ENCODE measurements at regions not wholly inside any gene's neighbourhood (a gene's known extent, or its start where the extent isn't known, plus 50 kb on each side); places are given as distances from the start of the nearest gene placed in this dataset.

- H3K36me3 ChIP-seq (replicated peaks): no peaks in the 10 kb centered on the region
- no peak overlapping the region for H3K27ac ChIP-seq
- no peak for DNase-seq
- no peak for TF ChIP-seq CTCF (IDR thresholded peaks at IDR 0.05; ENCODE audit: low read depth, low read length, missing control alignments)
- H3K4me3 ChIP-seq (ENCODE audit: low read depth, low read length): no peak overlapping the region
- in situ Hi-C loops (cut with HindIII; ENCODE audit: low pct_ligation_motif_present, low sequenced_read_pairs): no loop called here
- H3K27me3 ChIP-seq (replicated peaks): no peaks in the 10 kb centered on the region
These were observed 123.6 kb upstream of the MTNR1B start for GRCh38 chr11:92845805-92846204.

GRCh38 chr11:92846491-92847125 is 122.8 kb upstream of the MTNR1B start:
- Histone ChIP-seq H3K27ac (no peak overlapping the region), H3K36me3 (replicated peaks) (no peaks in the 10 kb centered on the region), H3K4me3 (ENCODE audit: low read depth, low read length) (no peak overlapping the region), H3K27me3 (replicated peaks) (no peaks in the 10 kb centered on the region)
- in situ Hi-C loops (cut with HindIII; ENCODE audit: low pct_ligation_motif_present, low sequenced_read_pairs): no loop called here
- no peak for DNase-seq
- no peak for TF ChIP-seq CTCF (IDR thresholded peaks at IDR 0.05; ENCODE audit: low read depth, low read length, missing control alignments)

- no peak overlapping the region for H3K4me3 ChIP-seq (ENCODE audit: low read depth, low read length)
- no peaks in the 10 kb centered on the region for H3K27me3 ChIP-seq (replicated peaks)
- no peak for DNase-seq
- TF ChIP-seq CTCF (IDR thresholded peaks at IDR 0.05; ENCODE audit: low read depth, low read length, missing control alignments): no peak
- no peaks in the 10 kb centered on the region for H3K36me3 ChIP-seq (replicated peaks)
- in situ Hi-C loops (cut with HindIII; ENCODE audit: low pct_ligation_motif_present, low sequenced_read_pairs): no loop called here
- no peak overlapping the region for H3K27ac ChIP-seq
These were observed 120.9 kb upstream of the MTNR1B start for GRCh38 chr11:92848578-92848977.

GRCh38 chr11:92850296-92850826 is 119.1 kb upstream of the MTNR1B start:
- H3K36me3 ChIP-seq (replicated peaks): no peaks in the 10 kb centered on the region
- TF ChIP-seq CTCF (IDR thresholded peaks at IDR 0.05; ENCODE audit: low read depth, low read length, missing control alignments): no peak
- in situ Hi-C loops (cut with HindIII; ENCODE audit: low pct_ligation_motif_present, low sequenced_read_pairs): no loop called here

GRCh38 chr11:92852229-92852628 is 117.2 kb upstream of the MTNR1B start:
- DNase-seq: no peak
- Histone ChIP-seq H3K36me3 (replicated peaks) (no peaks in the 10 kb centered on the region), H3K27me3 (replicated peaks) (no peaks in the 10 kb centered on the region), H3K4me3 (ENCODE audit: low read depth, low read length) (no peak overlapping the region), H3K27ac (no peak overlapping the region)
- no peak for TF ChIP-seq CTCF (IDR thresholded peaks at IDR 0.05; ENCODE audit: low read depth, low read length, missing control alignments)
- in situ Hi-C loops (cut with HindIII; ENCODE audit: low pct_ligation_motif_present, low sequenced_read_pairs): no loop called here

More at GRCh38 chr11:92850296-92850826, 119.1 kb upstream of the MTNR1B start:
- Histone ChIP-seq H3K4me3 (ENCODE audit: low read depth, low read length) (no peak overlapping the region), H3K27me3 (replicated peaks) (no peaks in the 10 kb centered on the region), H3K27ac (no peak overlapping the region)
- DNase-seq: no peak

GRCh38 chr11:92852946-92853345 is 116.5 kb upstream of the MTNR1B start:
- TF ChIP-seq CTCF (IDR thresholded peaks at IDR 0.05; ENCODE audit: low read depth, low read length, missing control alignments): no peak
- in situ Hi-C loops (cut with HindIII; ENCODE audit: low pct_ligation_motif_present, low sequenced_read_pairs): no loop called here
- no peak for DNase-seq
- Histone ChIP-seq H3K4me3 (ENCODE audit: low read depth, low read length) (no peak overlapping the region), H3K36me3 (replicated peaks) (no peaks in the 10 kb centered on the region), H3K27ac (no peak overlapping the region), H3K27me3 (replicated peaks) (no peaks in the 10 kb centered on the region)

Data from brain microvascular endothelial cell (primary cell).